Right cardiac atrium (tissue), 5 donors: ENCODE measurements at regions not wholly inside any gene's neighbourhood (a gene's known extent, or its start where the extent isn't known, plus 50 kb on each side); places are given as distances from the start of the nearest gene placed in this dataset.

Experiments used
- ATAC-seq, 2 donors: fragments of 200-7000 bp; cut with Tn5 transposase; one replicate each; pipeline versions ENCODE4 v1.8.0 to v1.9.1; 2020; ENCODE audit warnings: moderate library complexity in 2 of 2, mild to moderate bottlenecking in 1 of 2
- DNase-seq, 3 donors: peaks; one replicate each; pipeline ENCODE4 v3.0.0-alpha.2; 2020
- H3K27ac ChIP-seq: one replicate; pipeline ENCODE4 v1.5.1; 2013; ENCODE audit warnings: mild to moderate bottlenecking, low read length, control low read depth, moderate library complexity
- H3K27me3 ChIP-seq: one replicate; pipeline ENCODE4 v1.6.1; 2013; ENCODE audit not compliant: control insufficient read depth, insufficient read depth
- H3K4me1 ChIP-seq: one replicate; pipeline ENCODE4 v1.6.1; 2013; ENCODE audit warnings: low read length; ENCODE audit not compliant: control insufficient read depth, insufficient read depth
- H3K4me3 ChIP-seq: one replicate; pipeline ENCODE4 v1.5.1; 2013; ENCODE audit warnings: low read length, control low read depth
- H3K9me3 ChIP-seq: one replicate; pipeline ENCODE4 v1.6.1; 2013; ENCODE audit warnings: low read length; ENCODE audit not compliant: control insufficient read depth
- WGBS: extraction: QIAGEN DNeasy Blood & Tissue Kit; methylation state at CpG from one replicate; pipeline ENCODE4 v1.1.7; 2013; 5-methylcytosine and 5-hydroxymethylcytosine counted together
- intact Hi-C, 4 donors: fragments of 100-400 bp; cut with DNase I; formaldehyde crosslinking; loops; one replicate each; pipeline versions ENCODE4 v1.11.0 to v1.14.0; 2022 to 2023
- donor health status: healthy with polysubstance abuse.
- donor health status: DM: no; HTN: yes; CAD: no.
- donor health status: DM: no; HTN: no; CAD: no.
- donor health status: DM: no; HTN: yes; CAD: no; lungs with severe emphysema.
- donor health status: DM: yes; HTN: yes; CAD: no.

DNA sequence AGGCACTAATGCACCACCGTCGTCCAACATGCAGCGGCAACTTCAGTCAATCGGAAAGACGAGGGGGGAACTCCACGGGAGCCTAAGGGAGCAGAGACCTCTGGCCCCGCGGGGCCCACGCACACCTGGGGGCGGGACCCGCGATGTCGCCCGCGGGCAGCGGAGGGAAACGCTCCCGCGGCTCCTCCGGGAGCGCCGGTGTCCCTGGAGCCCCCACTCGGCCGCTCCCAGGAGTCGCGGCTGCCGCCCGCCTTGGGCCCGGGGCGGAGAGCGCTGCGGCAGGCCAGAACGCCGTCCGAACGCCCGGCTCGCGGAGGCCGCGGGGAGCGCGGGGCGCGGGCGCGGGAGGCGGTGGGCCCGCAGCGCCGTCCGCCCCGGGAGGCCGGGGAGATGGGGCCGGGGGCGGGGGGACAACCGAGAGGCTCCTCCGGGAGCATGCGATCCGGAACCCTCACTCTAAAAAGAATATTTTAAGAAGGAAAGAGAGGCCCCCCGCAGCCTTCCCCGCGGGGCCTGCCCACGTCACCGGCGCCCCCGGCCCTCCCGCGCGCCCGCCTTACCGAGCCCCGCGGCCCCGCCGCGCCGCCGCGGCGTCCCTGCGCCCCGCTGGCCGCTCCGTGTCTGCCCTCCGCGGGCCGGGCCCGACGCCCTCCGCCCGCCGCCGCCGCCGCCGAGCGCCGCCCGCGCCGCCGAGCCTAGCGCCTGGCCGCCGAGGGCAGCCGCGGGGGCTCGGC is 86.6 kb upstream of the ARHGAP32 start:
- ATAC-seq, result peak; percentile 32
- intact Hi-C loops, result no loop called here
- Histone ChIP-seq H3K27ac (no peak overlapping the region), H3K4me1 (no peaks in the 10 kb centered on the region), H3K27me3 (no peaks in the 10 kb centered on the region), H3K4me3 (peak overlapping the region; percentile 100), H3K9me3 (no peaks in the 10 kb centered on the region)
- WGBS, result under 1% methylated on average over 107 of the region's 109 CpGs
- peak; percentile 21 to 56 (median 56) for DNase-seq

GRCh38 chr11:129277198-129277843 is 85.2 kb upstream of the ARHGAP32 start:
- DNase-seq (no peak), ATAC-seq (no peak)
- Histone ChIP-seq H3K27ac (no peak overlapping the region), H3K27me3 (no peaks in the 10 kb centered on the region), H3K4me1 (no peaks in the 10 kb centered on the region), H3K9me3 (no peaks in the 10 kb centered on the region), H3K4me3 (no peak overlapping the region)
- WGBS, result 83% methylated on average over 8 of the region's 8 CpGs
- intact Hi-C loops, result no loop called here

DNA sequence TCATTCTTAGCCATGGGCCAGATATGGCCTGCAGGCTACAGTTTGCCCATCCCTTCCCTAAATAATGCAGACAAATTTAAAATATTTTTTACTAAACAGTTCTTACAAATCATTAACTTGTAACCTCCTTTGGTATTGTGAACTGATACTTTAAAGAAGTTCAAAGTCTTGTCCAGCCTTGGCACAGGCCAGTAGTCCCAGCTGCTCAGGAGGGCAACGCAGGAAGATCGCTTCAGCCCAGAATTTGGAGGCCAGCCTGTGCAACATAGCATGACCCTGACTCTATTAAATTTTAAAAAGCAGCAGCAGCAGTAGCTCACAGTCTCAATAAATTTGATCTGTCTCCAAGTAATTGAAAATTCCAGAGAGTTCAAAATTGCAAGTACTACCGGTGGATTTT is 83.7 kb upstream of the ARHGAP32 start:
- WGBS, result 64% methylated on average over 3 of the region's 3 CpGs
- Histone ChIP-seq H3K4me3 (no peak overlapping the region), H3K4me1 (no peaks in the 10 kb centered on the region), H3K9me3 (no peaks in the 10 kb centered on the region), H3K27ac (no peak overlapping the region), H3K27me3 (no peaks in the 10 kb centered on the region)
- DNase-seq (no peak), ATAC-seq (no peak)
- intact Hi-C loops, result no loop called here

DNA sequence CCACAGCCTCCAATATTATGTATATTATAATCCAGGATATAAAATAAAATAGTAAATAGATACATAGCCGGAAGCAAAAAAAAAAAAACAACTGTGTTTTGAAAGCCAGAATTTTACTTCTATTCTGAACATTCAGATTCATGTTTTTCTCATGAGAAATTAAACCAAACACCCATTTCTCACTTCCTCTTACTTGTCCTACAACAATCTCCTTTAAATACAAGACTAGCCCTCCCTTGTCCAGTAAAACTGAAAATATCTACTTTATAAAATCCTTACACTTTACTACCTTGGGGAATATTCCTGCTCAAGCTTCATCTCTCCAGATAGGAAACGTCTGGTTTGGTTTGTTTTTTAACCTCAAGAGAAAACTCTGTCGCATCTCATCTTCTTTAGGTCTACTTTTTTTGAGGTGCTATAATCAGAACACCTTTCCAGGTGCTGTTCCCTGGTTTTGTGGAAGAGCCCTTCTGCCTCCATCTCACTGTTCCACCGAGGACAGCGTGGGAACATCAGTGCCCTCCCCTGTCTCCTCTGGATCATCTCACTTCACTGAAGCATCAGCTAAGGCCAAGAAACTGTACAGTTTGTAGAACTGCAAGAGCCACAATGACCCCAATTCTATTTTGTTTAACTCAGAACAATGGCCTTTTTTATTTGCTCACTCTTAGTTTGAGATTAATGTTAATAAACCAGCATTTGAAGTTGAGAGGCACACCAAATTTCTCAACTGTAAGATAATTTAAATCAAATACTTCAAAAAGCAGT is 82.0 kb upstream of the ARHGAP32 start:
- DNase-seq (no peak), ATAC-seq (no peak)
- H3K27ac ChIP-seq, result no peak overlapping the region
- 79% methylated on average over 5 of the region's 5 CpGs for WGBS
- no peak overlapping the region for H3K4me3 ChIP-seq
- intact Hi-C loops, result no loop called here
- H3K4me1 ChIP-seq, result no peaks in the 10 kb centered on the region
- H3K9me3 ChIP-seq, result no peaks in the 10 kb centered on the region
- H3K27me3 ChIP-seq, result no peaks in the 10 kb centered on the region

- intact Hi-C loops, result no loop called here
- no peaks in the 10 kb centered on the region for H3K27me3 ChIP-seq
- H3K4me1 ChIP-seq, result no peaks in the 10 kb centered on the region
- ATAC-seq, result no peak
- no peak for DNase-seq
- H3K9me3 ChIP-seq, result no peaks in the 10 kb centered on the region
- H3K27ac ChIP-seq, result no peak overlapping the region
- no peak overlapping the region for H3K4me3 ChIP-seq
Observed at GRCh38 chr11:129273322-129273721, 81.2 kb upstream of the ARHGAP32 start.

- DNase-seq (no peak), ATAC-seq (no peak)
- H3K27ac ChIP-seq, result no peak overlapping the region
- no peak overlapping the region for H3K4me3 ChIP-seq
- H3K27me3 ChIP-seq, result no peaks in the 10 kb centered on the region
- H3K4me1 ChIP-seq, result no peaks in the 10 kb centered on the region
- no peaks in the 10 kb centered on the region for H3K9me3 ChIP-seq
- WGBS, result 91% methylated on average over 9 of the region's 9 CpGs
- intact Hi-C loops, result no loop called here
Observed at GRCh38 chr11:129271030-129271429, 78.9 kb upstream of the ARHGAP32 start.

DNA sequence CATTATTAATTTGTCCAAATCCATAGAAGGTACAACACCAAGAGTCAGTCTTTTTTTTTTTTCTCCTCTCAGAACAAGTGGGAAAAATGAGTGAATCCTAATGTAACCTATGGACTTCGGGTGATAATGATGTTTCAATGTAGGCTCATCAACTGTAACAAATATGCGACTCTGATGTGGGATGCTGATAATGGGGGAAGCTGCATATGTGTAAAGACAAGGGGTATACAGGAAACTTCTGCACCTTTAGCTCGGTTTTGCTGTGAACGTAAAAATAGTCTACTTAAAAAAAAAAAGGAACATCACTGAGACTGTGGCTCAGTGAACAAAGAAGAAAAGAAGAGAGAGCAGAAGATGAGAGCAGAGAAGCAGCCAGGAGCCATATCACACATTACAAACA is 78.3 kb upstream of the ARHGAP32 start:
- WGBS, result 89% methylated on average over 4 of the region's 4 CpGs
- H3K4me1 ChIP-seq, result no peaks in the 10 kb centered on the region
- H3K27me3 ChIP-seq, result no peaks in the 10 kb centered on the region
- no peak for DNase-seq
- intact Hi-C loops, result no loop called here
- ATAC-seq, result no peak
- no peak overlapping the region for H3K4me3 ChIP-seq
- H3K9me3 ChIP-seq, result no peaks in the 10 kb centered on the region
- H3K27ac ChIP-seq, result no peak overlapping the region

DNA sequence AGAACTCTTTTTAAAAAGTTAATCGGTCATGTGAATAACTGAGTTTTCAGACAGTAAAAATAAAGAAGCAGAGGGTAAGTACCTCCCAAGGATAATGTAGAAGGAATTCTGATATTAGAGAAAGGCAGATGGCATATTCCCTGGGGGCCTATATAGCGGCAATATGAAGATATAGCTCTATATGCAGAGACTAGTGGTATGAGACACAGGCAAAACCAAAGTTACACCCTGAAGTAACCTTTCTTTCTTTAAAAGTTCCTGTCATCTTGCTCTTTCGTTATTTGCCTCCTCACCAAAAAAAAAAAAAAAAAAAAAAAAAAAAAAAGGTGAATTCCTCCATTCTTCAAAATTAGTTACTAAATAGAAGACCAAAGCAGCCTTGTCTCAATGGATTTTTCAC is 76.2 kb upstream of the ARHGAP32 start:
- H3K4me1 ChIP-seq, result no peaks in the 10 kb centered on the region
- no peak overlapping the region for H3K27ac ChIP-seq
- 82% methylated on average over 3 of the region's 3 CpGs for WGBS
- DNase-seq (no peak), ATAC-seq (no peak)
- H3K27me3 ChIP-seq, result no peaks in the 10 kb centered on the region
- H3K9me3 ChIP-seq, result no peaks in the 10 kb centered on the region
- intact Hi-C loops, result no loop called here
- no peak overlapping the region for H3K4me3 ChIP-seq

GRCh38 chr11:129267716-129268115 is 75.6 kb upstream of the ARHGAP32 start:
- no peak overlapping the region for H3K27ac ChIP-seq
- ATAC-seq (no peak), DNase-seq (no peak)
- no peaks in the 10 kb centered on the region for H3K27me3 ChIP-seq
- no peaks in the 10 kb centered on the region for H3K9me3 ChIP-seq
- no peaks in the 10 kb centered on the region for H3K4me1 ChIP-seq
- H3K4me3 ChIP-seq, result no peak overlapping the region
- WGBS, result 73% methylated on average over 3 of the region's 3 CpGs
- intact Hi-C loops, result no loop called here

GRCh38 chr11:129266536-129266935 is 74.4 kb upstream of the ARHGAP32 start:
- Histone ChIP-seq H3K9me3 (no peaks in the 10 kb centered on the region), H3K27me3 (no peaks in the 10 kb centered on the region), H3K4me1 (no peaks in the 10 kb centered on the region), H3K4me3 (no peak overlapping the region), H3K27ac (no peak overlapping the region)
- no peak for DNase-seq
- intact Hi-C loops, result no loop called here
- WGBS, result 97% methylated on average over 2 of the region's 2 CpGs
- ATAC-seq, result no peak

GRCh38 chr11:129265125-129265788 is 73.1 kb upstream of the ARHGAP32 start:
- WGBS, result 84% methylated on average over 5 of the region's 5 CpGs
- no peaks in the 10 kb centered on the region for H3K27me3 ChIP-seq
- no peaks in the 10 kb centered on the region for H3K9me3 ChIP-seq
- no peaks in the 10 kb centered on the region for H3K4me1 ChIP-seq
- DNase-seq, result no peak
- intact Hi-C loops, result no loop called here
- no peak overlapping the region for H3K4me3 ChIP-seq
- no peak for ATAC-seq
- no peak overlapping the region for H3K27ac ChIP-seq
